Stimulated activated naive B cell treated with anti-CD40 and anti-IgM and Interleukin-4, amounts not matched to agents 10 μg/mL and 1 μg/mL and 100 μg/mL, for 72 hours (primary cell): ENCODE measurements at regions not wholly inside any gene's neighbourhood (a gene's known extent, or its start where the extent isn't known, plus 50 kb on each side); places are given as distances from the start of the nearest gene placed in this dataset.

ENCODE experiments used
- ATAC-seq, 2 donors: fragments of 150-1000 bp; cut with Tn5 transposase; replicated peaks; 2 replicates each; pipeline ENCODE4 v1.10.0; 2021; ENCODE audit warnings: moderate library complexity in 1 of 2
- DNase-seq: peaks from one replicate; pipeline ENCODE4 v3.0.0; 2021
- H3K27ac Mint-ChIP-seq: one replicate; pipeline ENCODE4 v1.8.0; 2022; ENCODE audit warnings: mild to moderate bottlenecking, mixed read lengths
- H3K27me3 Mint-ChIP-seq, 2 donors: one replicate each; pipeline ENCODE4 v1.8.0; 2022; ENCODE audit warnings: mixed read lengths in 2 of 2
- H3K36me3 Mint-ChIP-seq, 2 donors: one replicate each; pipeline ENCODE4 v1.8.0; 2022; ENCODE audit warnings: mixed read lengths in 2 of 2, mild to moderate bottlenecking in 1 of 2
- H3K4me1 Mint-ChIP-seq, 2 donors: one replicate each; pipeline ENCODE4 v1.8.0; 2022; ENCODE audit warnings: mixed read lengths in 2 of 2, mild to moderate bottlenecking in 1 of 2
- H3K4me3 Mint-ChIP-seq, 2 donors: one replicate each; pipeline ENCODE4 v1.8.0; 2022; ENCODE audit warnings: mild to moderate bottlenecking in 2 of 2, mixed read lengths in 2 of 2, moderate library complexity in 1 of 2
- H3K9me3 Mint-ChIP-seq, 2 donors: one replicate each; pipeline ENCODE4 v1.8.0; 2022; ENCODE audit warnings: mixed read lengths in 2 of 2, mild to moderate bottlenecking in 1 of 2

GRCh38 chr1:4307911-4308545, 346.4 kb upstream of the AJAP1 start:
- Mint-ChIP-seq H3K9me3 (peaks cover 5 to 10% of the 10 kb centered on the region in 2 donors), H3K36me3 (no peaks in the 10 kb centered on the region), H3K27ac (no peak overlapping the region), H3K4me3 (no peak overlapping the region), H3K4me1 (peaks cover 0 to 4% of the 10 kb centered on the region in 2 donors), H3K27me3 (peaks cover 0 to 9% of the 10 kb centered on the region in 2 donors)
- ATAC-seq (no peak), DNase-seq (no peak)

GRCh38 chr1:4308806-4309205, 345.6 kb upstream of the AJAP1 start:
- peaks cover 0 to 9% of the 10 kb centered on the region in 2 donors for H3K27me3 Mint-ChIP-seq

GRCh38 chr1:4309676-4310320, 344.6 kb upstream of the AJAP1 start:
- peaks cover 0 to 4% of the 10 kb centered on the region in 2 donors for H3K4me1 Mint-ChIP-seq
- no peak overlapping the region for H3K4me3 Mint-ChIP-seq
- ATAC-seq, result no peak
- H3K36me3 Mint-ChIP-seq, result no peaks in the 10 kb centered on the region
- DNase-seq, result no peak
- no peak overlapping the region for H3K27ac Mint-ChIP-seq
- peaks cover 0 to 9% of the 10 kb centered on the region in 2 donors for H3K27me3 Mint-ChIP-seq
- H3K9me3 Mint-ChIP-seq, result peaks cover 12 to 22% of the 10 kb centered on the region in 2 donors

More at GRCh38 chr1:4308806-4309205, 345.6 kb upstream of the AJAP1 start:
- Mint-ChIP-seq H3K36me3 (no peaks in the 10 kb centered on the region), H3K27ac (no peak overlapping the region), H3K4me1 (peaks cover 0 to 4% of the 10 kb centered on the region in 2 donors), H3K4me3 (no peak overlapping the region), H3K9me3 (peaks cover 7 to 14% of the 10 kb centered on the region in 2 donors)
- DNase-seq (no peak), ATAC-seq (no peak)

GRCh38 chr1:4310396-4310923, 343.9 kb upstream of the AJAP1 start:
- no peak overlapping the region for H3K27ac Mint-ChIP-seq
- no peak for ATAC-seq
- peaks cover 0 to 9% of the 10 kb centered on the region in 2 donors for H3K27me3 Mint-ChIP-seq

GRCh38 chr1:4312024-4312423, 342.4 kb upstream of the AJAP1 start:
- Mint-ChIP-seq H3K36me3 (no peaks in the 10 kb centered on the region), H3K27me3 (peaks cover 0 to 21% of the 10 kb centered on the region in 2 donors), H3K9me3 (peaks cover 22% of the 10 kb centered on the region in 2 donors), H3K27ac (no peak overlapping the region), H3K4me1 (peaks cover 0 to 4% of the 10 kb centered on the region in 2 donors), H3K4me3 (no peak overlapping the region)
- ATAC-seq (no peak), DNase-seq (no peak)

More at GRCh38 chr1:4310396-4310923, 343.9 kb upstream of the AJAP1 start:
- H3K4me3 Mint-ChIP-seq, result no peak overlapping the region
- H3K36me3 Mint-ChIP-seq, result no peaks in the 10 kb centered on the region
- DNase-seq, result no peak
- peaks cover 17 to 24% of the 10 kb centered on the region in 2 donors for H3K9me3 Mint-ChIP-seq
- H3K4me1 Mint-ChIP-seq, result peaks cover 0 to 4% of the 10 kb centered on the region in 2 donors

- peaks cover 0 to 22% of the 10 kb centered on the region in 2 donors for H3K27me3 Mint-ChIP-seq
- peaks cover 22% of the 10 kb centered on the region in 2 donors for H3K9me3 Mint-ChIP-seq
- H3K4me3 Mint-ChIP-seq, result no peak overlapping the region
- H3K4me1 Mint-ChIP-seq, result no peaks in the 10 kb centered on the region
- ATAC-seq, result no peak
- no peaks in the 10 kb centered on the region for H3K36me3 Mint-ChIP-seq
- no peak overlapping the region for H3K27ac Mint-ChIP-seq
- DNase-seq, result no peak
Observed at GRCh38 chr1:4315202-4315601, 339.2 kb upstream of the AJAP1 start.

- Mint-ChIP-seq H3K36me3 (peaks cover 0 to 2% of the 10 kb centered on the region in 2 donors), H3K9me3 (peaks cover 28 to 32% of the 10 kb centered on the region in 2 donors), H3K4me1 (no peaks in the 10 kb centered on the region), H3K27ac (no peak overlapping the region), H3K4me3 (no peak overlapping the region), H3K27me3 (peaks cover 0 to 17% of the 10 kb centered on the region in 2 donors)
- ATAC-seq, result no peak
- no peak for DNase-seq
Observed at GRCh38 chr1:4317207-4317606, 337.2 kb upstream of the AJAP1 start.

- H3K27ac Mint-ChIP-seq, result no peak overlapping the region
- ATAC-seq (no peak), DNase-seq (no peak)
- H3K4me3 Mint-ChIP-seq, result no peak overlapping the region
- H3K36me3 Mint-ChIP-seq, result peaks cover 0 to 2% of the 10 kb centered on the region in 2 donors
- peaks cover 21 to 26% of the 10 kb centered on the region in 2 donors for H3K9me3 Mint-ChIP-seq
- H3K27me3 Mint-ChIP-seq, result peaks cover 0 to 17% of the 10 kb centered on the region in 2 donors
- no peaks in the 10 kb centered on the region for H3K4me1 Mint-ChIP-seq
Observed at GRCh38 chr1:4318720-4319119, 335.7 kb upstream of the AJAP1 start.

- Mint-ChIP-seq H3K4me3 (no peak overlapping the region), H3K27ac (no peak overlapping the region), H3K4me1 (no peaks in the 10 kb centered on the region), H3K27me3 (peaks cover 0 to 17% of the 10 kb centered on the region in 2 donors), H3K36me3 (peaks cover 0 to 2% of the 10 kb centered on the region in 2 donors), H3K9me3 (peaks cover 15 to 22% of the 10 kb centered on the region in 2 donors)
- DNase-seq (no peak), ATAC-seq (no peak)
Observed at GRCh38 chr1:4319496-4319895, 334.9 kb upstream of the AJAP1 start.

GRCh38 chr1:4322881-4323280, 331.5 kb upstream of the AJAP1 start:
- no peak for ATAC-seq
- Mint-ChIP-seq H3K4me1 (no peaks in the 10 kb centered on the region), H3K27ac (no peak overlapping the region), H3K9me3 (peaks cover 6 to 10% of the 10 kb centered on the region in 2 donors), H3K27me3 (peaks cover 0 to 12% of the 10 kb centered on the region in 2 donors), H3K36me3 (peaks cover 0 to 2% of the 10 kb centered on the region in 2 donors), H3K4me3 (no peak overlapping the region)
- no peak for DNase-seq

- Mint-ChIP-seq H3K27ac (no peak overlapping the region), H3K4me1 (no peaks in the 10 kb centered on the region), H3K27me3 (peaks cover 4 to 16% of the 10 kb centered on the region in 2 donors), H3K4me3 (no peak overlapping the region), H3K9me3 (peaks cover 6 to 10% of the 10 kb centered on the region in 2 donors), H3K36me3 (peaks cover 0 to 2% of the 10 kb centered on the region in 2 donors)
- DNase-seq (no peak), ATAC-seq (no peak)
Observed at GRCh38 chr1:4323309-4323708, 331.1 kb upstream of the AJAP1 start.

- Mint-ChIP-seq H3K4me3 (no peak overlapping the region), H3K27me3 (peaks cover 15 to 17% of the 10 kb centered on the region in 2 donors), H3K9me3 (peaks cover 6 to 10% of the 10 kb centered on the region in 2 donors), H3K27ac (no peak overlapping the region), H3K4me1 (no peaks in the 10 kb centered on the region), H3K36me3 (peaks cover 0 to 2% of the 10 kb centered on the region in 2 donors)
- DNase-seq (no peak), ATAC-seq (no peak)
Observed at GRCh38 chr1:4324525-4324924, 329.9 kb upstream of the AJAP1 start.

GRCh38 chr1:4327142-4327541, 327.3 kb upstream of the AJAP1 start:
- Mint-ChIP-seq H3K27ac (no peak overlapping the region), H3K27me3 (peaks cover 23% of the 10 kb centered on the region in 2 donors), H3K4me3 (no peak overlapping the region), H3K9me3 (no peaks in the 10 kb centered on the region), H3K4me1 (no peaks in the 10 kb centered on the region), H3K36me3 (no peaks in the 10 kb centered on the region)
- DNase-seq, result no peak
- no peak for ATAC-seq

- peaks cover 2% of the 10 kb centered on the region in 2 donors for H3K9me3 Mint-ChIP-seq
- H3K4me1 Mint-ChIP-seq, result no peaks in the 10 kb centered on the region
- DNase-seq, result no peak
- H3K4me3 Mint-ChIP-seq, result no peak overlapping the region
- H3K27ac Mint-ChIP-seq, result no peak overlapping the region
- H3K36me3 Mint-ChIP-seq, result no peaks in the 10 kb centered on the region
- H3K27me3 Mint-ChIP-seq, result peaks cover 23% of the 10 kb centered on the region in 2 donors
- no peak for ATAC-seq
Observed at GRCh38 chr1:4328402-4329071, 325.9 kb upstream of the AJAP1 start.
